Glutamatergic neuron (in vitro differentiated cells): ENCODE measurements at regions not wholly inside any gene's neighbourhood (a gene's known extent, or its start where the extent isn't known, plus 50 kb on each side); places are given as distances from the start of the nearest gene placed in this dataset.

Source experiments
- DNase-seq: peaks from one replicate; pipeline ENCODE4 v3.0.0; 2022
- H3K27ac Mint-ChIP-seq: one replicate; pipeline ENCODE4 v1.8.0; 2020; ENCODE audit warnings: mild to moderate bottlenecking, mixed read lengths, inconsistent platforms; ENCODE audit not compliant: unreplicated experiment
- H3K27me3 Mint-ChIP-seq: one replicate; pipeline ENCODE4 v1.8.0; 2020; ENCODE audit warnings: mild to moderate bottlenecking, moderate library complexity, mixed read lengths, inconsistent platforms; ENCODE audit not compliant: unreplicated experiment
- H3K36me3 Mint-ChIP-seq: one replicate; pipeline ENCODE4 v1.8.0; 2020; ENCODE audit warnings: mild to moderate bottlenecking, mixed read lengths, inconsistent platforms; ENCODE audit not compliant: unreplicated experiment
- H3K4me1 Mint-ChIP-seq: one replicate; pipeline ENCODE4 v1.8.0; 2020; ENCODE audit warnings: mild to moderate bottlenecking, low read depth, mixed read lengths, inconsistent platforms; ENCODE audit not compliant: unreplicated experiment
- H3K4me3 Mint-ChIP-seq: one replicate; pipeline ENCODE4 v1.8.0; 2020; ENCODE audit warnings: mild to moderate bottlenecking, mixed read lengths, inconsistent platforms; ENCODE audit not compliant: unreplicated experiment
- H3K9me3 Mint-ChIP-seq: one replicate; pipeline ENCODE4 v1.8.0; 2020; ENCODE audit warnings: mild to moderate bottlenecking, moderate library complexity, mixed read lengths, inconsistent platforms; ENCODE audit not compliant: unreplicated experiment
- CTCF ChIP-seq: fragments of 200-600 bp; sonication (generic); IDR thresholded peaks from one replicate; pipeline ENCODE4 v1.5.0; 2021; ENCODE audit not compliant: partially characterized antibody, unreplicated experiment

DNA sequence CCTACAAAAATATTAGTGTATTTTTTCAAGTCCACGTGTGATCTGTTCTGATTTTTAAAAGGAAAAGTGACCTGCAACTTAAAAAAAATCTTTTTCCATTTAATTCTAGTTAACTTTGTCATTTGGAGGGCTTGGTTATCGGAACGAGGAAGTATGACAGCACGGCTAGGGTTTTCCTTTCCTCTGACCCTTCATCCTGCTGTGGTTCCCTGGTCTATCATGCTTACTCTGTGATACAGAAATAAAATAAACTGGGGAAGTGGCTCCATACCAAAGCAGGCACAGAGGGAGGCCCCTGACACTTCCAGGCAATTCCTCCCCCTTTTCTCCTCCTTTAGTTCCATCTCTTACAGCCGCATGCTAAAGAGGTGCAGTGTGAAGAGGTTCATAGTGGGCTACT lies 491.3 kb downstream of the EDEM1 start:
- TF ChIP-seq CTCF = no peak
- H3K4me3 Mint-ChIP-seq = no peak overlapping the region

DNA sequence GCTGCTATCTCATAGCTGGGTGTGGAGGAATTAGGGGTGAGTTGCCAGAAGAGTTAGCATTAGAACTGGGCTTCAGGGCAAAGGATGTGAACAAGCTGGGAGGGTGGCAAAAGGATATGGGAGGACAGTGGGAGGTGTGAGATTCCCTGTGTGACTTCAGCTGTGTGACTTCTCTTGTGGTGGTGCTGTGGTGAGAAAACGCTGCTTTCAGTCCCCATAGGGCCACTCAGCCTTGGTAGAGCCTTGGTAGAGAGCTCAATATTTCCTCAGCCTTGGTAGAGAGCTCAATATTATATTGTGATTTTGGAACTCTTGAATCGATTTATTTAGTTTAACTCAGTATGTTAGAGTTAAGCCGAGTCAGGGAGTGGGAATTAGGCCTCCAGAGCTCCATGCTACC lies 499.7 kb downstream of the EDEM1 start:
- no peak for DNase-seq
- Mint-ChIP-seq H3K4me1 (no peaks in the 10 kb centered on the region), H3K27me3 (peaks cover 2% of the 10 kb centered on the region), H3K36me3 (peaks cover 9% of the 10 kb centered on the region), H3K4me3 (no peak overlapping the region), H3K27ac (no peak overlapping the region), H3K9me3 (no peaks in the 10 kb centered on the region)
- no peak for TF ChIP-seq CTCF

More for the DNA sequence above, 491.3 kb downstream of the EDEM1 start:
- Mint-ChIP-seq H3K4me1 (peaks cover 2% of the 10 kb centered on the region), H3K27ac (no peak overlapping the region), H3K9me3 (peaks cover 2% of the 10 kb centered on the region), H3K27me3 (no peaks in the 10 kb centered on the region), H3K36me3 (peaks cover 11% of the 10 kb centered on the region)
- DNase-seq = no peak

DNA sequence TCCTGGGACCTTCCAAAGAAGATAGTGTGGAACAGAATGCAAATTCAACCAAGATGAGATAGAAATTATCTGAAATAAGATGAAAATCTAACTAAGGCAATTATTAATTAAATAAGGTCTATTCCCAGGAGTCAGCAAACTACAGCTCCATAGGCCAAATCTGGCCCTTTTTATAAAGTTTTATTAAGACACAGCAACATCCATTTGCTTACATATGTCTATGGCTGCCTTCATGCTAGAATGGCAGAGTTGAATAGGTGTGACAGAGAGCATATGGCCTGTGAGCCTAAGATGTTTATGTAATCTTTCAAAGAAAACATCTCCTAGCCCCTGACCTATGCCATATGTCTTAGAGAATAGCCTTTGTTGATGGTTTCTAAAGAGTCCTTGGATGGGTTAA lies 503.0 kb downstream of the EDEM1 start:
- Mint-ChIP-seq H3K27ac (no peak overlapping the region), H3K36me3 (peaks cover 17% of the 10 kb centered on the region), H3K4me3 (no peak overlapping the region), H3K27me3 (peaks cover 2% of the 10 kb centered on the region), H3K9me3 (no peaks in the 10 kb centered on the region), H3K4me1 (no peaks in the 10 kb centered on the region)
- DNase-seq = no peak
- TF ChIP-seq CTCF = no peak

DNA sequence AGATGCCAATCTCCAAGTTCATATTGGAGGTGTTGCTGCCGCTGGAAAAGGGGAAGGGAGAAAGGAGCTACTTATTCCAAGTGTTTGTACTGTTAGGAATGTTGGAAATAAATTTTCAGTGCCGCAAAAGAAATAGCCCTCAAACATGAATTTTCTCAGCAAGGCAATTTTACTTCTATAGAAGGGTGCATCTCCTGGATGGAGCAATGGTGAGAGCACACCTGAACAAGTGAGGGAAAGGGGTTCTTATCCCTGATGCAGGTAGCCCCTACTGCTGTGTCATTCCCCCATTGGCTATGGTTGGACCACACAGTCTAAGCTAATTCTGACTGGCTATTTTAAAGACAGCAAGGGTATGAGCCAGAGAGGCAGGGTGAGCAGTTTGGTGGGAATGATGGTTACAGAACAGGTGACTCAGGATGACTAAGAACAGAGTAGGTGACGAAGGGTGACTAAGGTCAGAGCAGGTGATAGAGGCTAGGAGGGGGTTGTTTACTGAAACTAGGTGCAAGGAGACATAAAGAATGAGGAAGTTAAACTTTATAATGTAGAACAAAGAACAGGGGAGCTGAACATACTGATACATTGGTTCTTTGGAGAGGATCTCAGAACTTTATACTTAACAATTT lies 503.5 kb downstream of the EDEM1 start:
- peaks cover 2% of the 10 kb centered on the region for H3K27me3 Mint-ChIP-seq
- H3K36me3 Mint-ChIP-seq = peaks cover 17% of the 10 kb centered on the region

More for the DNA sequence above, 503.5 kb downstream of the EDEM1 start:
- TF ChIP-seq CTCF = no peak
- no peak overlapping the region for H3K27ac Mint-ChIP-seq
- H3K4me1 Mint-ChIP-seq = no peaks in the 10 kb centered on the region
- H3K4me3 Mint-ChIP-seq = no peak overlapping the region
- no peaks in the 10 kb centered on the region for H3K9me3 Mint-ChIP-seq
- DNase-seq = no peak
